ENCODE measurements at regions not wholly inside any gene's neighbourhood (a gene's known extent, or its start where the extent isn't known, plus 50 kb on each side); places are given as distances from the start of the nearest gene placed in this dataset.
"Not testable (repeated sequence)": the region's sequence is repeated elsewhere in the genome, so short reads cannot be mapped to it uniquely, and the experiment has no call there.

DNA sequence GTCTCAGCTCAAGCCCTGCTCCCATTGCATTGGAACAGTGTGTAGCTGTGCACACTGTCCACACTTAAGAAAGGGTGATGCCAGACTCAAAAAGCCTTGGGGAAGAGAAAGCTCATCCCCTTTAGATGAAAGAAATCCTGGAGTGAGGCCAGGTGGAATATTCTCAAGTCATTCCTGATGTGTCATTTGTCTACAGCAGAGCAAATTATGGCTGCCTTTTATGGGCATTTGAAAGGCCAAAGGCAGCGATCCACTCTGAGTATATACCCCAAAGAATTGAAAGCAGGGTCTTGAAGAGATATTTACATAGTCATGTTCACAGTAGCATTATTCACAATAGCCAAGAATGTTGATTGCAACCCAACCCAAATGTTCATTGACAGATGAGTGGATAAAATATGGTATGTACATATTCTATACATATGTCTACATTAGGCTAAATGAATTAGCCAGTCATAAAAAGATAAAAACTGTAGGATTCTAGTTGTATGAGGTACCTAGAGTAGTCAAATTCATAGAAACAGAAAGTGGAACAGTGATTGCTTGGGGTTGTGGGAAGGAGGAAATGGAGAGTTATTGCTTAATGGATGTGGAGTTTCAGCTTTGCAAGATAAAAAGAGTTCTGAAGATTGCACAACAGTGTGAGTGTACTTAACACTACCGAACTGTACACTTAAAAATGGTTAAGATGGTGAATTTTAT is 214.9 kb downstream of the KCNRG start:
- peak; percentile 78 for DNase-seq (ENCODE audit: low read depth)

DNA sequence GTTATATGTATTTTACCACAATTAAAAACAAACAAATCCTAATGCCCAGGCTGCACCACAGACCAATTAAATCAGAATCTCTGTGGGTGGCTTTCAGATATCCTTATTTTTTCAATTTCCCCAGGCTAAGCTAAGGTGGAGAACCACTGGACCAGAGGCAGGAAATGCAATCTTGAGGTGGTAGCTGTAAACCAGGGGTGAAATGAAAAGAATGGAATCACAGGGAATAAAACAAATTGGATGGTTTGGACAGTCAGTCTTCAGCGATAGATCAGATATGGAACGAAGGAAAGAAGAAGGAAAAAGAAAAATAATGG is 215.4 kb downstream of the KCNRG start:
- DNase-seq (ENCODE audit: low read depth), result no peak

DNA sequence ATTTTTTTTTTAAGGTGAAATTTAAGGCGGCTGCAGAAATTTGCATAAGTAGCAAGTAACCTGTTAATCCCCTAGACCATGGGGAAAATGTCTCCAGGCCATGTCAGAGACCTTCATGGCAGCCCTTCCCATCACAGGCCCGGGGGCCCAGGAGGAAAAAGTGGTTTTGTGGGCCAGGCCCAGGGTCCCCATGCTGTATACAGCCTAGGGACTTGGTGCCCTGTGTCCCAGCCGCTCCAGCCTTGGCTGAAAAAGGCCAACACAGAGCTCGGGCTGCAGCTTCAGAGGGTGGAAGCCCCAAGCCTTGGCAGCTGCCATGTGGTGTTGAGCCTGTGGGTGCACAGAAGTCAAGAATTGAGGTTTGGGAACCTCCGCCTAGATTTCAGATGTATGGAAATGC is 218.3 kb downstream of the KCNRG start:
- not testable (repeated sequence) for DNase-seq (ENCODE audit: low read depth)

DNA sequence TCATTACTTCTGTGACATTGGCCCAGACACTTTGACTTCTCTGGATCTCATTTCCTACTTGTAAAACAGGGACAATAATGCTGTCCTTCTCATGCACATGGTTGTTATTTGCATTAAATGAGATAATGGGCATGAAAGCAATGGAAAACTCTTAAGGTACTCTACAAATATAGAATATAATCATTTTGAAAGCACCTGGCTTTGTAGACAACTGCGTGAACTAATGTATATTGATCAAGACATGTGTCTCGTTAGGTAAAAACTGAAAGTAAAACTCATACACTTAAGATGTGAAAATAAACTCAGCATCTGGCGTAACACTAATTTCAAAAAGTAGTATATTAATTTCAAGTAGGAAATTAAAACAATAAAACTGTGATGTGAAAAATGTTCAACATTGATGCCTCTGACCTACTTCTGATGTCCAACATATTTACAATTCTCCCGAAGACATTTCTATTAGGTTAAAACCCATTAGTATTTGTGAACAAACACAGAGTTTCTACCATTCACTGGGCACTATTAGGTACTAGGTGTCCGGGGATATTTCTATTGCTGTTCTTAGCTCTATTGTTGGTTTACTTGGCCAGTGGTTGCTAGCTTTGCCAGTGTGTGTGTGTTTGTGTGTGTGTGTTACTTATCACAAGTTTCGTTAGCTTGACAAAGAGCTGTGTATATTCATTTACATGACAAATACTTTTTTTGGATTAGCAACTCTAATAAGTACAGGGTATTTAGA is 220.5 kb downstream of the KCNRG start:
- no peak for DNase-seq (ENCODE audit: low read depth)

DNA sequence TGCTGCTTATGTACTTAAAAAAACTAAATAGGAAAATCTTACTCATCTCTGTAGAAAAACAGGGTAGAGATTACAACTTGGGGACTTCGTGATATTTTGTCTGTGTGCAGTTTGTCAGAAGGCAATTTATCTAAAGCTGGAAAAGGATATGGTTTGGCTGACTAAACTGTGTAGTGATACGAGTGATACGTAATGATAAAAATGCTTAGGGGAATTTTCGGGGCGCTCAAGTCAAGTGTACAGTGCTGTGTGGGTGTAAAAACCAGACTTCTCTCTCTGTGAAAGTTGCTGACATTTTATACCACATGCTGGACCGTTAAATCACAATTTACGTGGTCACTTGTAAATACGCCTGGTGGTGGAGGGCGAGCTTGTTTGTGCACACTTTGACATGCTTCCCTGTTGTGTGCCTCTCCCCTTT is 221.7 kb downstream of the KCNRG start:
- peak; percentile 58 for DNase-seq (ENCODE audit: low read depth)

DNA sequence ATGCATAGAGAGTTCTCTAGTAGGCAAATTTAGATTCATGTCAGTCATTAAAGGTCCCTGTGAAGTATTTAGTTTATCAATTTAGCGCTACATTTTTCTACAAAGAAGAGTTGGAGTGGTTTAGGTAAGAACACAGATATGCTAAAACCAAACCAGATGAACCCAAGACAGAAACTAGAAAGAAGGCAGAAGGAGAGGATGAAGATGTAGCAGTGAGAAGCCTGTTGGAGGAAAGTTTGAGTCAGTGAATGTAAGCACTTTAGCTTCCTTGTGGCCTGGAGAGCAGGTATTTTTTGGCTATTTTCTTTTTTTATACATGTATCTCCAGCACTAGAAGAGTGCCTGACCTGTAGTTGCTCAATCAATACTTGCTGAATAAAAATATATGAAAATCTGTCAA is 223.7 kb downstream of the KCNRG start:
- no peak for DNase-seq (ENCODE audit: low read depth)

DNA sequence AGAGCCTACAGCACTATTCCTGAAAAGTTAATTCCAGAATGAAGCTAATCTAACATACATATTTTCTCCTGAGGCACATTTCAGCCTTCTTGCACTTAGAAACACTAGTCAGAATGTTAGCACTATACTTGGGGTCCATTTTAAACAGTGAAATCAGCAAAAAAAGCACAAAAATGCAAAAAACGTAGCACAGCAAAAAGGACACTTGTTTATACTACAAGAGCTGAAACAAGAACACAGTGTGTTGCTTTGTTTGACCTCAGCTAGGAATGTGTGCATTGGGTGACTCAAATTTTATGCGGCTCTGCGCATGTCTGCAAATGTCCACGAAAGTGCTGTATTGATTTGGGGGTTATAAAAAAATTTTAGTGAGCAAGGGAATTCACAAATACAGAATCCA is 226.2 kb downstream of the KCNRG start:
- no peak for DNase-seq (ENCODE audit: low read depth)

DNA sequence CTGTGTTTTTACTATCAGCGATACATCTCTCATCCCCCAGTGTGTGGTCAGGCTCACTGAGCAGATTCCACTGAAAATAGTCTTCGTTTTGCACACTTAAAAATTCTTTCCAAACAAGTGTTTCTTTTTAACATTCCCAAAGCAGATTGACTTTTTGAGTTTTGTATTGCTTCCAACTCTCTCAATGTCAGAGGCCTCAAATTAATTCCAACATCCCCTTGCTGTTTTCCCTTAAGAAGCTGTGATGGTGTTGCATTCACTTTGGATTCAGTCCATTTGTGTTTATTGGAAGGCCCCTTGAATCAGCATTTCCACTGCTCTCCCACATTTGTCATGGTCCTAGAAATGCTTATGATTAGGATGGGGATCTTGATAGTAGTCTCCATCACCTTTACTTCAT is 228.7 kb downstream of the KCNRG start:
- DNase-seq (ENCODE audit: low read depth), result no peak

DNA sequence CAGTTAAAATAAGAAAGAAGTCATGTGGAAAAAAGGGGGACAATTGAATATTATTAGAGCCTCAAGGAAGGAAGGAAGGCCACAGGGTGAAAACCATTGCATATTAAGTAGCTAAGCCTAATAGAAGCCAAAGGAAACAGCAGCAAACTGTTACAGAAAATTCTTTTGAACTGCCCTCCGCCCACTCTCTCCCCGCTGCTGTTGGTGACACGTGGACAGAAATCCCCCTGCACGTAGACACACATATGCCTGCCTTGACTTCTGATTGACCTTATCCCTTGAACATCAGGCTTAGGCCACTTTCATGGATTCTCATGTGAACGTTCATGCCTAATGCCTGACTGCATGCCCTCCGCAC is 229.1 kb downstream of the KCNRG start:
- DNase-seq (ENCODE audit: low read depth), result no peak

DNA sequence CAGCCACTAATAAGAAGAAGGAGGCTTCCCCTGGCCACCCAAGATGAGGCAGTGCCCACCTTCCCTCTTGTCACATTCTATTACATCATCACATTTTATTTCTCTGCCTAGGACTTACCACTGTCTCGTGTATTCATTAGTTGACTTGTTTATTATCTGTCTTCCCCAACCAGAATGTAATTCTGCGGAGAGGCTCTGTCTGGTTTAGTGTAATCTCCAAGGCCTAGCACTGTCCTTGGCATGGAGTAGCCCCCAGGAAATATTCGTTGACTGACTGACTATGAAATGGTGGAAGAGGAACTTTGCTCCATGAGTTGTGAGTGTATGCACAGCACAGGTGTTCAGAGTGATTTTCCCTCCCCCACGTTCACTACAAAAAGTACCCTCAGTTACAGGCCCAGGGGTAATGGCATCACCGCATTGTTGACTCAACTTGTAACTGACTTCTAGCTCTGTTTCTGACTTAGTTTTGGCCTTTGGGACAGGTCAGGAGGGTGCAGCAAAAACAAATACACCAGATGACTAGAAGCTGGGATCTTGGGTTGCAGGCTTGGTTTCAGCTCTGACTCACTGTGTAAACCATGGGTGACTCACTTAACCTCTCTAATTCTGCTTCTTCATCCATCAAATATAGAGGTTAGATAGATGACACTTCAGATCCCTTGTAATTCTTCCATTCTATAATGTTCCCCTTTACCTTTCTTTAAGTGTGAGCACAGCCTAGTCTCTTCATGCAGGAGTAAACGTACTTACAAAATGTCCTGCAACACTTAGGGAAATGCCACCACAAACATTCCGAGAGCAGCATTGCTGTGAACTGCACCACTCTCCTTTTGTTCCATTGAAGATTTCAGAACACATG is 229.7 kb downstream of the KCNRG start:
- peak; percentile 93 for DNase-seq (ENCODE audit: low read depth)

DNA sequence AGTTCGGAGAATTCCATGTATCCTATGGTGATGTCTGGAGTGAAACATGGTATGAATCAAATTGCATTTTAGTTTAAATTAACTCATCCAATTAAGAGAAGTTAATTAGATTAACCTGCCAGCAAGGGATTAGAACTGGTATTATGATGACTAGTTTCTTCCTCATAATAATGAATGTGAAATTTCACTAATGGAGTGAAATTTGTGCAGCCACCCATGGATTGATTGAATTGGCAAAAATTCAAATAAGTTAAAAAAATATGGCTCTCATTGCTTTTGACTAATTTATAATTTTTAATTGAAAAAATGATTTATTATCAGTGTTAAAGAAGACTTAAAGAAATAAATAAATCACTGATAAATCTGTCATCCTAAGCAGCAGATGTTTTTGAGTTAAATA is 232.0 kb downstream of the KCNRG start:
- DNase-seq (ENCODE audit: low read depth), result no peak

DNA sequence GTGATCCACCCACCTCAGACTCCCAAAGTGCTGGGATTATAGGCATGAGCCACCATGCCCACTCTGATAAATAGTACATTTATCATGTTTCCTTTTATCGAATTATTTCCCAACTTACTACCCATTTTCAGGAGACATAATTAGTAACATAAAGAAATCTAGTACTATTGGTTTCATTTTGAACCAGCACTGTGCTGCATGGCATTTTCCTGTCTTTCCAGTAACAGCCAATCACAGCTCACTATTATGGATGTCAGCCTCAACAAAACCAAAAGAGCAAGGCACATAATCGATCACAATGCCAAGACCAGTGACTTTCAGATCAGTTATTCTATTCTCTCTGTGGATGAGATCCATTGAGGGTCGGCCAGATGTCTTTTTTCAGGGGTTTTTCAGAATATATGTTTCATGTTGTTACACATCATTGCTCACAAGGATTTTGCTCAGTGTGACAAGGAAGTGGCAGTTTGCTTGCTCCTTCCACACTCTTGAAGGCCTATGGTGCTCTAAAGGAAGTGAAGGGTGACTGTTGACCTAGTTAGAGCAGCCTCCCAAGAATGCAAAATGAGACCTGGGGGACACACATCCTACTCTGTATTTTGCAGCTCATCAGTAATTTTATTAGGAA is 233.4 kb downstream of the KCNRG start:
- no peak for DNase-seq (ENCODE audit: low read depth)

DNA sequence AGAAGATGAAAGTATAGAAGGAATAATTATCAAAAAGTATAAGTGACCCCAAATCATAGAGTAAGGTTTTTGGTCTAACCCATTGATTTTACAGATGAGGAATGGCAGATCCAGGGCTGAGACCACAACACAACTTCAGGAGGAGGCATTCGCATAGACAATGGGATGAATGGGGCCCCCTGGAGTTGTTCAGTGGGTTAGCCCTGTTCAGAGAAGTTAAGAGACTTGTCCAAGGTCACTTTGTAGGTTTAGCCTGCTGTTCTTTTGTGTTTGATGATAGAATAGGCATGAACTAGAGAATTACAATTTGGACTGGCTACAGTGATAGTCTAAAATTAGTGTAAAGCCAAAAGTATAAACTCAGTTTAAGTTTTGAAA is 233.9 kb downstream of the KCNRG start:
- DNase-seq (ENCODE audit: low read depth), result no peak

DNA sequence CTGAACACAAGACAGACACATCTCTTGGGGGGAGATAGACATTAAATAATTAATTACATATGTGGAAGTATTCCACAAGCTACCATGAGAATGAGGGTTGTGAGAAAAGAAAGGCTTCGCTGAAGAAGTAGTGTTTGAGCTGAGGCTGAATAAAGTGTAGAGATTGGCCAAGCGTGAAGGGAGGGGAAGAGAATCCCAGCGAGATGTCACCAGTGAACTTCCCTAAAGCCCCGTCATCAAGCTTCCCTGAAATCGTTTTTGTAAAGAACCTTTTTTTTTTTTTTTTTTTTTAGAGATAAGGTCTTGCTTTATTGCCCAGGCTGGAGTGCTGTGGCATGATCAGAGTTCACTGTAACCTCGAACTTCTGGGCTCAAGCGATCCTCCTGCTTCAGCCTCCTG is 235.2 kb downstream of the KCNRG start:
- no peak for DNase-seq (ENCODE audit: low read depth)

DNA sequence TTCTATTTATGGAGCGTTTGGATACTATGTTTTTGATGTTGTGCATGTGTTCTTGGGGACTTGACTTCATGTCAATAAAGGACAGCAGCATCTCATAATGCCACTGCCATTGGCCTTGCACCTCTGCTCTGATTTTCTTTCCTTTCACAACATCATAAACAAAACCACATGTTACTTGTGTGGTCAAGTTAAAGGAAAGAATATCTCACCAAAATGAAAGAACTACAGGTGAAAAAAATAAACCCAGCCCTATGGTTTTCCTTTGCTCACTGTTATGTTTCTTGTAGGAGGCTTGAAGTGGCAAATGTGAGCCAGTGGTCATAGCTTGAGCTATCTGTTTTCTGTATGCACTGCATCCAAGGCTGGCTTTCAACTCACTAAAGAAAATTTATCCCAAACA is 240.4 kb downstream of the KCNRG start:
- peak; percentile 34 for DNase-seq (ENCODE audit: low read depth)

DNA sequence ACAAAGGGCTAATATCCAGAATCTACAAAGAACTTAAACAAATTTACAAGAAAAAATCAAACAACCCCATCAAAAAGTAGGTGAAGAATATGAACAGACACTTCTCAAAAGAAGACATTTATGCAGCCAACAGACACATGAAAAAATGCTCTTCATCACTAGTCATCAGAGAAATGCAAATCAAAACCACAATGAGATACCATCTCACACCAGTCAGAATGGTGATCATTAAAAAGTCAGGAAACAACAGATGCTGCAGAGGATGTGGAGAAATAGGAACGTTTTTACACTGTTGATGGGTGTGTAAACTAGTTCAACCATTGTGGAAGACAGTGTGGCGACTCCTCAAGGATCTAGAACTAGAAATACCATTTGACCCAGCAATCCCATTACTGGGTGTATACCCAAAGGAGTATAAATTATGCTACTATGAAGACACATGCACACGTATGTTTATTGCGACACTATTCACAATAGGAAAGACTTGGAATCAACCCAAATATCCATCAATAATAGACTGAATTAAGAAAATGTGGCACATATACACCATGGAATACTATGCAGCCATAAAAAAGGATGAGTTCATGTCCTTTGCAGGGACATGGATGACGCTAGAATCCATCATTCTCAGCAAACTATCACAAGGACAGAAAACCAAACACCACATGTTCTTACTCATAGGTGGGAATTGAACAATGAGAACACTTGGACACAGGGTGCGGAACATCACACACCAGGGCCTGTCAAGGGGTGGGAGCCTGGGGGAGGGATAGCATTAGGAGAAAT is 241.5 kb downstream of the KCNRG start:
- not testable (repeated sequence) for DNase-seq (ENCODE audit: low read depth)

DNA sequence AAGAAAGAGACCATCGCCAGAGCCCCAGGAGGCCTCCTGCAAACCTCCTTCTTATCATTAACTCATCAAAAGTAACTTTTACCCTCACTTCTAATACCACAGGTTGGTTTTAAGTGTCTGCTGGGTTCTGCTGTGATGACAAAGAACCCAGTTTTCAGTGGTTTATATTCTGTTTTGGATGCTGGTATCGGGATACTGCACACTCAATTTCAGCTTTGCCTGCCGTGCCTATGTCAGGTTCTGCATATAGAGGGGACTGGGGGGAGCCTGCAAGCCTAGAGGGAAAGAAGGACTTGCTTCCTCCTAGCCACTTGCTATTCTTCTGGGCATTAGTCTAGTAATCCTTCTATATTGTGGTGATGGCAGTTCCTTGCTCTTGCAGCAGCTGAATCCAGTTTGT is 242.4 kb downstream of the KCNRG start:
- DNase-seq (ENCODE audit: low read depth), result no peak

DNA sequence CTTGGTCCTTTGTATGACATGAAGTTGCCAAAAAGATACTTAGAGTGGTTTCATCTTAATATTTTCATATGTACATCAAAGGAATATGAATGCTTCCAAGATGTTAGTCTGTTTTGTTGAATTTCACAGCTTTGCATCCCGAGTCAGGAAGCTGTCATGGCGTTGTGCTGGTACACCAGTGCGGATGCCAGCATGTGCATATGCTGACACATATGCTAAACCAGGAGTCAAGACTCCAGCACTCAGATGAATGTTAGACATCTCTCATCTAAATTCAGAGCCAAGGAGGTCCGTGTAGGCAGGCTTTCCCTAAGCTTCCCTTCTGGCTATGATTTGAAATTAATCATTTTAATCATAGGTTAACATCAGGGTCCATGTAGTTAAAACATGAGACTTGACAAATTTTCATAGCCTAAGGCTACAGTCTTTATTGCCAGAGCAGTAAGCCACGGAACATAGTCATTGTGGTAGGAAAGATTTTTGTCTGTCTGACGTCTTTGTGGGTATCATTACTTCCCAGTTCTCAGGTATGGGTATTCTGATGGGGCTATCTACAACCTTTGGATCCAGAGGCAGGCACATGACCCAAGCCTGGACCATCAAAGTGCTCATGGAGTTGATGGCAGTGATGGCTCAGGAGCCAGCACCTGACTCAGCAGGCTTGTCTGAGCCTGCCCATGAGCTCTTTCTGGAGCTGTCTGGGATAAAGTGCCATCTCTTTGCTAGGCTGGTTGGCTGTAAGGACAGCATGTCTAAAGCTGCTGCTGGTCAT is 246.1 kb downstream of the KCNRG start:
- no peak for DNase-seq (ENCODE audit: low read depth)

DNA sequence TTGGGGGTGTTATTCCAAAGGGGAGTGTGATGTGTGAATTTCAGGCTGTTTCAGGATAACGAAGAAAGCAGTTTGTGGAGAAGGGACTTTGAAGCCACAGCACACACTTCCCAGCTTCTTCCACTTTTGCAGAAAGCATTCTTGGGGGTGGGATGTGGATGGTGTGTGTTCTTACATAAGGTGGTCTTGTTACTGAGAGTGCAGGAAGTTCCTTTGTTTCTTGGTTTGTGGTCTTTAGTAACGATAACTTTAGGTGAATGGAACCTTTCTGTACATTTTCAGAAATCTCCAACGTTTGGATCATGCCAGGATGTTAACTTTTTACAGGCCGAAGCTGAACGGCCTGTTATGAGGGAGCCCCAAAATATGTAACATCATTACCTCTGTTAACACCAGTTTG is 251.8 kb downstream of the KCNRG start:
- DNase-seq (ENCODE audit: low read depth), result no peak

DNA sequence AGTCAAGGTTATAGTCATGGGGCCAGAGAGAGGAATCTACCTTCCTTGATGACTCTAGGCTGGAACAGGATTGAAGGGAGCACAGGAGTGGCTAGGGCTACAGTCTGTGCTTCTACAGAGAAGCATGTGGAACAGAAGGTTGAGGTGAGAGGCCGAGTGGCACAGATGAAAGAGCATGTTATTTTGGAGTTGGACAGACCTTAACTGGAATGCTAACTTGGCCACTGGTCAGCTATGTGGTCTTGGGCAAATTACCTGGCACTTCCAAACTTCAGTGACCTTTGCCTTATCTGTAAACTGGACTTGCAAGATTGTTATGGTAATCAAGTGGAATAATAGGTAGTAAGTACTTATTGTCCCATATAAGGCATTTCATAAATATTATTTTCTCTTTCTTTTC is 252.7 kb downstream of the KCNRG start:
- no peak for DNase-seq (ENCODE audit: low read depth)

DNA sequence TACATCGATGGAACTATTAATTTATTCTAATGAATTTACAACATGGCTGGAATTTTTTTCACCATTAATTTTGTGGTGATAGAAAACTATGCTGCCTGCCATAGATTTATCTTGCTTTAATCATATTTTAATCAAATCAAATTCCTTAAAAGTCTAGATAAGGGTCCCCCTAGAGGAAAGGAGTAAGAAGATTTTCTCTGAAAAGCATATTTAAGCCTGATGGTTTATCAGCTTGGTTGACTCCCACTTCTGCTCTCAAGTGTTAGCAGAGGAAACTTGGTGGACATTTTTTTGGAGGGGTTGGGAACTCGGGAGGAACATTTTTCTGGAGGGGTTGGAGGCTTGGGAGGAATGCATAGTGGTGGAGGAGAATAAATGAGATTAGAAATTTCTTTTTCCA is 253.3 kb downstream of the KCNRG start:
- no peak for DNase-seq (ENCODE audit: low read depth)

Measured in RPMI7951 (cell line).